ENCODE measurements at regions not wholly inside any gene's neighbourhood (a gene's known extent, or its start where the extent isn't known, plus 50 kb on each side); places are given as distances from the start of the nearest gene placed in this dataset.

DNA sequence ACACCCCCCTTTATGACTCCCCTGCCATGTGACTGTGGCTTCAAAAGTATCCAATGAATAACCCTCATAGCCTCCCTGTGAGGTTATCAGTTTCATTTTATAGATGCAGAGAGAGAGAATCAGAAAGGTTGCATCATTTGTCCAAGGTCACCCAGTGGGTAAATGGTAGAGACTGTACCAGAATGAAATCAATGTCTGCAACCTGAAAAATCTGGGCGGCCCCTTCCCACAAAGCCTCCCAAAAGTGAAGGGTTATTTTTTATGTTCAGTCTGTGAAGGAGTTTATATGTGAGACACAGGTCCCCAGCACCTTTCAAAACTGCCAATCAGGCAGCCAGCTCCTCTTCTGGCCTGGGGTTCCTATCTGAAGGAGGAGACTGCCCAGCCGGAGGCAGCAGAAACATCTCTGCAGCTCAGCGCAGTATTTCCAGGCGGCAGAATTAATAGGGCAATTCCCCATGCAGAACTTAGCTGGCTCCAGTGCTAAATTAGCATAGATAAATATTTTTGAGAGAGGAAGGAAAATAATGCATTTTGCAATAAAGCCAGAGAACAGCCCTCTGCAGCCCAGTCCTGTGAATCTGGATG is 130.8 kb upstream of the PRR20G start:
- Histone ChIP-seq H3K27ac (ENCODE audit: low read depth, low read length, poor library complexity, severe bottlenecking) (no peak overlapping the region), H3K27me3 (ENCODE audit: insufficient read depth, low read length) (no peaks in the 10 kb centered on the region), H3K9me3 (ENCODE audit: low read length) (no peaks in the 10 kb centered on the region)

DNA sequence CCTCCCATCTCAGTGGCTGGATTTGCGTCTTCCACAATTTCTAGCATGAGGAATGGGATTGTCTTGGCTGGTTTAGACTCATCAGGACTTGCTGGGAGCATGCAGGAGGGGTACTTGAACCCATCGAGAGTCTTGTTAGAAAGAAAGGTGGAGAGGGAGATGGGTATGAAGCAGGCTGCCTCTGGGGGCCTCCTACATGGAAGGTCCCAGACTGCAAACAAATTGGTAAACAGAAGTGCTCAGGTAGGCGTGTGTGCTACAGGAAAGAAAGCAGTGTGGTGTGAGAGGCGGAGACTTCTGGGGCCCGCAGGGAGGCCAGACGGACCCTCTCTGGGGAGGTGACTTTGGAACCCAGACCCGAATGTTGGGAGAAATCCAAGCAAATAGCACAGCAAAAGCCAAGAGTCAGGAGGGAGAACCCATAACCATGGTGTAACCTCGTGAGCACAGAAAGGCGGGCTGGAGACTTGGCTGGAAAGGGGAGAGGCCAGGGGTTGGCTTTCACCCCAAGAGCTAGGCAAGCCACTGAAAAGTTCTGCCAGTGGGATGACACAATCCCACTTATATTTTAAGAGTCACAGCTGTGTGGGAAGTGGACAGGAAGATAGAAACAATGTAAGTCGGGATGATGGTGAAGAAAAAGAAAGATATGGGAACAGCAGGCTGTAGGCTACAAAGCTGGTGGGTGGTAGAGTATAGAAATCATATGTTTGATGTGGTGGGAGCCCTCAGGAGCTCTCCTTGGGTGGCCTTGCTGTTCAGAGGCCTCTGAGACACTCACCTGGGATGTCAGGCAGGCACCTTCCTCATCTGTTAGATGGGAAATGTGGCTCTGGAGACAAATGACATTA is 130.1 kb upstream of the PRR20G start:
- no peak overlapping the region for H3K4me3 ChIP-seq (ENCODE audit: low read depth, low read length, poor library complexity, severe bottlenecking)
- no peaks in the 10 kb centered on the region for H3K4me1 ChIP-seq (ENCODE audit: insufficient read depth, low read length, severe bottlenecking)
- H3K9me2 ChIP-seq (ENCODE audit: low read depth, low read length): no peaks in the 10 kb centered on the region
- TF ChIP-seq EZH2 (IDR thresholded peaks at IDR 0.05; ENCODE audit: borderline replicate concordance, low read length): no peak
- TF ChIP-seq, protein P1, sequence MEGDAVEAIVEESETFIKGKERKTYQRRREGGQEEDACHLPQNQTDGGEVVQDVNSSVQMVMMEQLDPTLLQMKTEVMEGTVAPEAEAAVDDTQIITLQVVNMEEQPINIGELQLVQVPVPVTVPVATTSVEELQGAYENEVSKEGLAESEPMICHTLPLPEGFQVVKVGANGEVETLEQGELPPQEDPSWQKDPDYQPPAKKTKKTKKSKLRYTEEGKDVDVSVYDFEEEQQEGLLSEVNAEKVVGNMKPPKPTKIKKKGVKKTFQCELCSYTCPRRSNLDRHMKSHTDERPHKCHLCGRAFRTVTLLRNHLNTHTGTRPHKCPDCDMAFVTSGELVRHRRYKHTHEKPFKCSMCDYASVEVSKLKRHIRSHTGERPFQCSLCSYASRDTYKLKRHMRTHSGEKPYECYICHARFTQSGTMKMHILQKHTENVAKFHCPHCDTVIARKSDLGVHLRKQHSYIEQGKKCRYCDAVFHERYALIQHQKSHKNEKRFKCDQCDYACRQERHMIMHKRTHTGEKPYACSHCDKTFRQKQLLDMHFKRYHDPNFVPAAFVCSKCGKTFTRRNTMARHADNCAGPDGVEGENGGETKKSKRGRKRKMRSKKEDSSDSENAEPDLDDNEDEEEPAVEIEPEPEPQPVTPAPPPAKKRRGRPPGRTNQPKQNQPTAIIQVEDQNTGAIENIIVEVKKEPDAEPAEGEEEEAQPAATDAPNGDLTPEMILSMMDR (IDR thresholded peaks at IDR 0.05; ENCODE audit: low read length): no peak
- no peak overlapping the region for H2AFZ ChIP-seq (ENCODE audit: low read length)
- no peak overlapping the region for H3K4me2 ChIP-seq (ENCODE audit: low read length)
- H3K36me3 ChIP-seq (ENCODE audit: insufficient read depth, low read length): no peaks in the 10 kb centered on the region
- H4K20me1 ChIP-seq (ENCODE audit: insufficient read depth, low read length): no peaks in the 10 kb centered on the region
- H3F3A ChIP-seq (ENCODE audit: insufficient read depth, low read length): no peaks in the 10 kb centered on the region
- no peak overlapping the region for H3K9ac ChIP-seq (ENCODE audit: low read length)
- no peaks in the 10 kb centered on the region for H3K27me3 ChIP-seq (ENCODE audit: insufficient read depth, low read length)
- H3K79me2 ChIP-seq (ENCODE audit: insufficient read depth, low read length): no peaks in the 10 kb centered on the region
- no peak overlapping the region for H3K27ac ChIP-seq (ENCODE audit: low read depth, low read length, poor library complexity, severe bottlenecking)
- no peaks in the 10 kb centered on the region for H3K9me3 ChIP-seq (ENCODE audit: low read length)

More for the DNA sequence above, 130.8 kb upstream of the PRR20G start:
- H3K4me2 ChIP-seq (ENCODE audit: low read length): no peak overlapping the region
- TF ChIP-seq EZH2 (IDR thresholded peaks at IDR 0.05; ENCODE audit: borderline replicate concordance, low read length): no peak
- TF ChIP-seq, protein P1 (IDR thresholded peaks at IDR 0.05; ENCODE audit: low read length): no peak
- H4K20me1 ChIP-seq (ENCODE audit: insufficient read depth, low read length): no peaks in the 10 kb centered on the region
- H3K4me3 ChIP-seq (ENCODE audit: low read depth, low read length, poor library complexity, severe bottlenecking): no peak overlapping the region
- H3K9ac ChIP-seq (ENCODE audit: low read length): no peak overlapping the region
- no peak overlapping the region for H2AFZ ChIP-seq (ENCODE audit: low read length)
- no peaks in the 10 kb centered on the region for H3F3A ChIP-seq (ENCODE audit: insufficient read depth, low read length)
- no peaks in the 10 kb centered on the region for H3K36me3 ChIP-seq (ENCODE audit: insufficient read depth, low read length)
- no peaks in the 10 kb centered on the region for H3K79me2 ChIP-seq (ENCODE audit: insufficient read depth, low read length)
- H3K9me2 ChIP-seq (ENCODE audit: low read depth, low read length): no peaks in the 10 kb centered on the region
- no peaks in the 10 kb centered on the region for H3K4me1 ChIP-seq (ENCODE audit: insufficient read depth, low read length, severe bottlenecking)

DNA sequence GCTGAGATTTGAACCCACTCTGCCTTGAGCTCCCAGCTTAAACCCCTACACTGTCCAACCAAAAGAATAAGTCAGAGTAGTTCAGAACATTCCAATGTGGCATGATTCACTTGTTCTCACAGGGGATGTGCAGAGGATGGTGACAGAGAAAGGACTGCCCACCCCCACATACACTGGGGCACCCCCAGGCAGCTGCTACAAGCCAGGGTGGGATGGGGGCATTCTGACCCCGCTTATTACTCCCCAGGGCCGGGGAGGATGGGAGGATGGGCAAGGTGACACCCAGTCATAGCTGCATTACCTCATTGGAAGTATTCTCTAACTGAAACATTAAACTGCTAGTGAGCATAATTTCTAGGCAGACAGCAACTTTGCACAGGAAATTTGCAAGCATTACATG is 126.0 kb upstream of the PRR20G start:
- H2AFZ ChIP-seq (ENCODE audit: low read length): no peak overlapping the region
- H3K4me1 ChIP-seq (ENCODE audit: insufficient read depth, low read length, severe bottlenecking): no peaks in the 10 kb centered on the region
- H4K20me1 ChIP-seq (ENCODE audit: insufficient read depth, low read length): no peaks in the 10 kb centered on the region
- H3K4me2 ChIP-seq (ENCODE audit: low read length): no peak overlapping the region
- no peaks in the 10 kb centered on the region for H3K9me2 ChIP-seq (ENCODE audit: low read depth, low read length)
- TF ChIP-seq, protein P1 (IDR thresholded peaks at IDR 0.05; ENCODE audit: low read length): no peak
- no peak for TF ChIP-seq EZH2 (IDR thresholded peaks at IDR 0.05; ENCODE audit: borderline replicate concordance, low read length)
- no peaks in the 10 kb centered on the region for H3F3A ChIP-seq (ENCODE audit: insufficient read depth, low read length)
- no peaks in the 10 kb centered on the region for H3K9me3 ChIP-seq (ENCODE audit: low read length)
- no peak overlapping the region for H3K27ac ChIP-seq (ENCODE audit: low read depth, low read length, poor library complexity, severe bottlenecking)
- H3K36me3 ChIP-seq (ENCODE audit: insufficient read depth, low read length): no peaks in the 10 kb centered on the region
- H3K79me2 ChIP-seq (ENCODE audit: insufficient read depth, low read length): no peaks in the 10 kb centered on the region
- H3K9ac ChIP-seq (ENCODE audit: low read length): no peak overlapping the region
- H3K4me3 ChIP-seq (ENCODE audit: low read depth, low read length, poor library complexity, severe bottlenecking): no peak overlapping the region
- H3K27me3 ChIP-seq (ENCODE audit: insufficient read depth, low read length): no peaks in the 10 kb centered on the region

All from OCI-LY1 (cell line).